ENCODE measurements at regions not wholly inside any gene's neighbourhood (a gene's known extent, or its start where the extent isn't known, plus 50 kb on each side); places are given as distances from the start of the nearest gene placed in this dataset.

GRCh38 chr10:128843972-128844371 lies 623.1 kb upstream of the MGMT start:
- TF ChIP-seq CTCF (IDR thresholded peaks at IDR 0.05; ENCODE audit: low read depth, low read length, poor library complexity, severe bottlenecking) (no peak), EZH2phosphoT487 (IDR thresholded peaks at IDR 0.05; ENCODE audit: borderline replicate concordance, low read length) (no peak)

All from DOHH2 (cell line).